ENCODE measurements at regions not wholly inside any gene's neighbourhood (a gene's known extent, or its start where the extent isn't known, plus 50 kb on each side); places are given as distances from the start of the nearest gene placed in this dataset.

- DNase-seq: no peak
Measured at GRCh38 chr3:5270666-5271371, 83.3 kb downstream of the EDEM1 start.

GRCh38 chr3:5271372-5271683, 83.8 kb downstream of the EDEM1 start:
- DNase-seq: no peak

DNA sequence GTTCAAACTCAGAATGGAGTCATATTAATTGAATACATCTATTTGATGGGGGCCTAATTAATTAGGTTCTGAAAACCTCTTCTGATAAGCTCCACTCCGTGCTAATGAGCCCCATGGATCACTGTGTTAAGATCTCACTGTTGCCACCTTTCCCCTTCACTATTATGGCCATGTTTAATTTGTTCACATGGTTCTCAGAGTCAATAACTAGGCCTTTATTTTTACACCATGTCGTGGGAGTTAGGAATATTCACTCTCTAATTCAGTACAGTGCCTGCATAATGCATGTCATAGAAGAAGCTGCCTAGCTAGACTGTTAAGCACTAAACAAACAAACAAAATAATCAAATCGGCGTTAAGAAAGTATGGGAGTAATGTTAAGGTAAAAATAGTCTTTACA, 84.9 kb downstream of the EDEM1 start:
- no peak for DNase-seq

DNA sequence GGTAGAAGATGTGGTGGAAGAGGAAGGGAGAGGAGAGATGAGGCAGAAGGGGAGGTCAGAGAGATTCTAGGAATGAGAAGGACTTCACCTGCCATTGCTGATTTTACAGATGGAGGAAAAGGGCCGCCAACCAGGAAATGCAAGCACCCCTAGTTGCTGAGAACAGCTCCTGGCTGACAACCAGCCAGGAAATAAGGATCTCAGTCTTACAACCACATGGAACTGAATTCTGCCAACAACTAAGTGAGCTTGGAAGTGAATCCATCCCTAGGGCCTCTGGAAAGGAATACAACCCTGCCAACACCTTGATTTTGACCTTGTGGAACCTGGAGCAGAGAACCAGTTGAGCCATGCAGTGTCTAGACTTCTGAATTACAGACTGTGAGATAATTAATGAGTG, 86.6 kb downstream of the EDEM1 start:
- DNase-seq: no peak

DNA sequence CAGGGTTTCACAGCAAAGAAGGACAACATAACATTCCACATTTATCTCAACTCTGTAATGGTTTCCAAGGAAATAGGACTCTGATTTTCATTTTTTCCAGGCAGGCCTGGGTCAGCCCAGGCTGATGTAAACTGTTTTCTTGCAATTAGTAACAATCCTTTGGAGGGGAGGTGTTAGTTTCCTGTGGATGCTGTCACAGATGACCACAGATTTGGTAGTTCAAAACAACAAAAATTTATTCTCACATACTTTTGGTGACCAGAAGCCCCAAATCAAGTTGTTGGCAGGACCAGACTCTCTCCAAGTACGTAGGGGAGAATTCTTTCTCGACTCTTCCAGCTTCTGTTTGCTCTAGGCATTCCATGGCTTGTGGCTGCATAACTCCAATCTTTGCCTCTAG, 88.0 kb downstream of the EDEM1 start:
- DNase-seq: no peak

- no peak for DNase-seq
Measured at GRCh38 chr3:5276934-5277333, 89.4 kb downstream of the EDEM1 start.

DNA sequence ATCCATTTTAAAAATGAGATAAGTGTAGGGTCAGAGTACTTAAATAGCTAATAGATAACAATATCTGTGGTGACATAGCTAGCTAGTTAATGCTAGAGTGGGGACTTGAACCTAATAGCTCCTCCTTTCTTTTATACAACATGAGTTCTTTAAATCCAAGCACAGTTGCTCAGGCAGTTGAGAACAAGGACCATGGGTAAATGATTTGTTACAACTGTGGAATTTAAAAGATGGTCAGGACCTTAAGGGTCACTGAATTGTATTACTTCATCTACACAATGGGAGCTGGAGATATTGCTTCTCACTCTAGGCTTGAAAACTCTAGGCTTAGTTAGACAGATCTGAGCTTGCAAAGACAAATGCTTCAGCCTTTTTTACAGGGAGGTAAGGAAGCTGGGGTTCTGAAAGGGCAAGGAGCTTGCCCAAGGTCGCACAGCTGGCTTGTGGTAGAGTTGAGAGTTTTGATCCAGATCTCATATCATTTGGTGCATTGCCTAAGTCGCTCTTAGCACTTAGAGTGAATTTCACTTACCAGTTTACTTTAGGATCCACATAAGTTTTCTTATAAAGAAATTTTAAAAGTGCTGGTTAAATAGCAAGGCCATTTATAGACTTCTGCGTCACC, 90.2 kb downstream of the EDEM1 start:
- no peak for DNase-seq

GRCh38 chr3:5278666-5279065, 91.2 kb downstream of the EDEM1 start:
- no peak for DNase-seq

DNA sequence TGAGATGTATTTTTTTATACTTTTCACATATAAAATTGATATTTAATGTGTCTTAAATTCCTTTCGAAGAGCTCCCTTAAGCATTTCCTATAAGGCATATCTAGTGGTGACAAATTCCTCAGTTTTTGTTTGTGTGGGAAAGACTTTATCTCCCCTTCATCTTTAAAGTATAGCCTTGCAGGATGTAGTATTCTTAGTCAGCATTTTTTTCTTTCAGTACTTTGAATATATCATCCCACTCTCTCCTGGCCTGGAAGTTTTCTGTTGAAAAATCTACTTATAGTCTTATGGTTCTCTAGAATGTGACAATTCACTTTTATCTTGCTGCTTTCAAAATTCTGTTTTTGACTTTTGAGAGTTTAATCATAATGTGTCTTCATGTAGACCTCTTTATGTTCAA, 95.2 kb downstream of the EDEM1 start:
- DNase-seq: no peak

- DNase-seq: no peak
Measured at GRCh38 chr3:5285439-5285838, 97.9 kb downstream of the EDEM1 start.

- no peak for DNase-seq
Measured at GRCh38 chr3:5290915-5291314, 103.4 kb downstream of the EDEM1 start.

- DNase-seq: no peak
Measured at GRCh38 chr3:5292512-5292911, 105.0 kb downstream of the EDEM1 start.

GRCh38 chr3:5293207-5293606, 105.7 kb downstream of the EDEM1 start:
- no peak for DNase-seq

- DNase-seq: no peak
Measured at GRCh38 chr3:5294356-5294755, 106.8 kb downstream of the EDEM1 start.

GRCh38 chr3:5295191-5295690, 107.7 kb downstream of the EDEM1 start:
- DNase-seq: no peak

GRCh38 chr3:5296362-5296761, 108.9 kb downstream of the EDEM1 start:
- no peak for DNase-seq

DNA sequence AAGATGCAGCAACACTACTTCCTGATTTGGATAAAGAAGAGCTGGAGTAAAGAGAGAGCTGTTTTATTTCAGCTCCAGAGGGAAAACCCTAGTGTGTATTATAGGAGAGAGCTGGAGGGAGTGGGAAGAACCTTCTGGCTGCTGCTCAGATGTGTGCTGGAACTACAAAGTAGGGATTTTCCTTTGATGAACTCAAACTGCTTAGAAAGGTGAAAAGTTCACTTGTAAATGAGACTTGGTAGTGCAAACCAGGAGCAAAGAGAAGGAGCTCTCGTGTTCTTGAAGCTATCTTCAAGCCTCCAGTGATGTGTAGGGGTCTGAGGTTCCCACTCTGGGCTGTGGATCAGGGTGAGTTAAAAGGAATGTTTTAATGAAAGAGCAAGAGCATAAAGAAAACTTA, 110.4 kb downstream of the EDEM1 start:
- DNase-seq: no peak

DNA sequence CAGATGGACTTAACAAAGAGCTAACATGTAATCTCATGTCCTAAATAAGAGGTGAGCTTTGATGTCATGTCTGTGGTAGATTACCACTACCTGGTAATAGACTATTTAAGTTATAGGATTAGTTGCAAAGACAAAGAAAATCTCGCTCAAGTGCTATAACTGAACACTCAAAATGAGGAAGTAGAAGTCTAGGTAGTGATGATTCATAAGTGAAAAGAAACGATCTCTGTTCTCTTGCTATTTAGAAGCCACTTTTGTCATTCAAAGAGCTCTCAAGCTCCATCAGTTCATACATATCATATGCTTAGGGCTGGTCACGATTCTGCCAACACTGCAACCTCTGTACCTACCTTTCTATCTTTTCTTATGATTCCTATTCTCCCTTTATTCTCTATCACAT, 110.9 kb downstream of the EDEM1 start:
- DNase-seq: no peak

DNA sequence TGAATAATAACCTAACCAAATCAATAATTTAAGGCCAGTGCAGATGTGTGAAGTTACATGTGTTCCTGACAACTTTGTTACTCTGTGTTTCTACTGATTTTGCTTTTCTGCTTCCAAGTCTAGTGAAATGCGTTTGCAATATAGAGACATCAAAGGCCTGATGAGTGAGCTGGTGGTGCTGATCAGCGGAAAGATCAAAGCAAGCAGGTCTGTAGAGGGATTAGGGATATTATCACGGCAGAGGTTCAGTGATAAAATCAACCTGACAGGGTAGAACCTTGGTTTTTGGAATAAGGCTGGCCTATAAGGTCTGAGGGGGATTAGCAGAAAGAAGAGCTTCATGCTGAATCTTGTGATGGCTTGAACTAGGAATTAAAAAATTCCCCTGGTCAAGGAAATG, 111.7 kb downstream of the EDEM1 start:
- no peak for DNase-seq

DNA sequence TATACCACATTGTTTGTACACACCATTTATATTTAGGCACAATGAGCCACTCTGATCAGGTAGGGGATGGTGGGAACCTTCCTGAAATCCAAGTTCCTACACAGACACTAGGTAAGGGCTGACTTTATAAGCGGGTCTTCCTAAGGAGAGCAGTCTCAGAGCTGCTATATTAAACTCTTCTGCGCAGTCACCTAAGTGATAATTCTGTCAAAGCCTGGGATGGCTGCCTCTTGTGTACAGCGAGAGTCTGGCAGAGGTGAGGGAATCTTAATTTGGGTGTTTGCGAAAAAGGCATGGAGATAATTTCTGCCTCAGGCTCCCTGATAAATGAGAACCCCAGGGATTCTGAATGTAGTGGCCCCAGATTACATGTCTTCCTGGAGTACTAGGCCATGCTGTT, 113.1 kb downstream of the EDEM1 start:
- DNase-seq: no peak

- no peak for DNase-seq
Measured at GRCh38 chr3:5301651-5302297, 114.3 kb downstream of the EDEM1 start.

GRCh38 chr3:5302661-5303060, 115.2 kb downstream of the EDEM1 start:
- DNase-seq: no peak

- DNase-seq: no peak
Measured at GRCh38 chr3:5304188-5304587, 116.7 kb downstream of the EDEM1 start.

All from GOT3 (cell line).